ENCODE measurements at regions not wholly inside any gene's neighbourhood (a gene's known extent, or its start where the extent isn't known, plus 50 kb on each side); places are given as distances from the start of the nearest gene placed in this dataset.

- TF ChIP-seq, protein P1, sequence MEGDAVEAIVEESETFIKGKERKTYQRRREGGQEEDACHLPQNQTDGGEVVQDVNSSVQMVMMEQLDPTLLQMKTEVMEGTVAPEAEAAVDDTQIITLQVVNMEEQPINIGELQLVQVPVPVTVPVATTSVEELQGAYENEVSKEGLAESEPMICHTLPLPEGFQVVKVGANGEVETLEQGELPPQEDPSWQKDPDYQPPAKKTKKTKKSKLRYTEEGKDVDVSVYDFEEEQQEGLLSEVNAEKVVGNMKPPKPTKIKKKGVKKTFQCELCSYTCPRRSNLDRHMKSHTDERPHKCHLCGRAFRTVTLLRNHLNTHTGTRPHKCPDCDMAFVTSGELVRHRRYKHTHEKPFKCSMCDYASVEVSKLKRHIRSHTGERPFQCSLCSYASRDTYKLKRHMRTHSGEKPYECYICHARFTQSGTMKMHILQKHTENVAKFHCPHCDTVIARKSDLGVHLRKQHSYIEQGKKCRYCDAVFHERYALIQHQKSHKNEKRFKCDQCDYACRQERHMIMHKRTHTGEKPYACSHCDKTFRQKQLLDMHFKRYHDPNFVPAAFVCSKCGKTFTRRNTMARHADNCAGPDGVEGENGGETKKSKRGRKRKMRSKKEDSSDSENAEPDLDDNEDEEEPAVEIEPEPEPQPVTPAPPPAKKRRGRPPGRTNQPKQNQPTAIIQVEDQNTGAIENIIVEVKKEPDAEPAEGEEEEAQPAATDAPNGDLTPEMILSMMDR (IDR thresholded peaks at IDR 0.05), result no peak
- TF ChIP-seq POLR2A (IDR thresholded peaks at IDR 0.05), result no peak
- TF ChIP-seq POLR2AphosphoS5 (IDR thresholded peaks at IDR 0.05), result peak in 1 of 3 donors; percentile 59
Measured at GRCh38 chr4:53676402-53676871, 85.2 kb upstream of the LNX1 start.
